ENCODE measurements at regions not wholly inside any gene's neighbourhood (a gene's known extent, or its start where the extent isn't known, plus 50 kb on each side); places are given as distances from the start of the nearest gene placed in this dataset.

DNA sequence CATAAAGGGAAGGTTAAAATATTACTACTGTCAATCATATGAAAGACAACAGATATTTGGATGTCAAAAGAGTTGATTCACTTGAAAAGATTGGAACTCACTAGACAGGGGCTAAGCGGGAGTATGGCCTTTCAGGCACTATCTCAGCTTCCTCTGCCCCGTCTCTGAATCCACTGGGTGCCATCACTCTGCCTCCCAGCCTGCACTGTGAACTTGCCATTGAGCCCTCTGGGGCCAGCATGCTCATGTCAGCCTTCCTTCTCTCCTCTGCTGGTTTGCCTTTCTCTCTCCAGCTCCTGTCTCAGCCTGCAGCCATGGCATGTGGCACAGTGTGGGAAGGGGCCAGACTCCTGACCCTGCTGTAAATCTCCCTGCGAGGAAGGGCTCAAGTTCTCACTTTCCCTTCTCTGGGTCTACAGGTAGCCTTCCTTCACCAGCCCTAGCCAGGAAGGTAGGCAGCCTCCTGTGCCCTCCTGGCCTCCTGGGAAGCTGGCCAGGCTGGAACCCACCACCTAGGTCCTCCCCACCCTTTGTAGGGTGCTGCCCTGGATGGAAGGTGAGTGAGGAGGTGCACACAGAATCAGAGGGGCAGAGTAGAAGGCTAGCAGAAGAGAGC is 54.0 kb upstream of the SLCO2A1 start:
- TF ChIP-seq CTCF (IDR thresholded peaks at IDR 0.05) (no peak), POLR2A (IDR thresholded peaks at IDR 0.05) (no peak)

Measured in prostate gland (tissue), 2 donors.